Transverse colon (tissue), 4 donors: ENCODE measurements at regions not wholly inside any gene's neighbourhood (a gene's known extent, or its start where the extent isn't known, plus 50 kb on each side); places are given as distances from the start of the nearest gene placed in this dataset.

Experiments used
- DNase-seq: peaks from one replicate; pipeline ENCODE4 v3.0.0-alpha.2; 2019
- H3K27ac ChIP-seq, 4 donors: fragments of 200-600 bp; sonication (generic); 2 replicates each; pipeline ENCODE4 v1.5.1; 2016 to 2018; ENCODE audit warnings: inconsistent platforms in 4 of 4
- H3K27me3 ChIP-seq: fragments of 200-600 bp; sonication (generic); 2 replicates; pipeline ENCODE4 v1.5.1; 2017; ENCODE audit warnings: inconsistent platforms
- H3K36me3 ChIP-seq, 4 donors: fragments of 200-600 bp; sonication (generic); 2 replicates each; pipeline ENCODE4 v1.5.1; 2017 to 2019; ENCODE audit warnings: inconsistent platforms in 4 of 4
- H3K4me1 ChIP-seq, 4 donors: fragments of 200-600 bp; sonication (generic); 2 replicates each; pipeline ENCODE4 v1.5.1; 2017 to 2020; ENCODE audit warnings: inconsistent platforms in 4 of 4
- H3K4me3 ChIP-seq, 4 donors: fragments of 200-600 bp; sonication (generic); 1 replicate in 1 of 4; 2 replicates in 3 of 4; pipeline versions ENCODE4 v1.5.1 to v1.6.1; 2017 to 2019; ENCODE audit warnings: inconsistent platforms in 4 of 4
- H3K9me3 ChIP-seq, 2 donors: fragments of 200-600 bp; sonication (generic); 2 replicates each; pipeline ENCODE4 v1.5.1; 2017 to 2019; ENCODE audit warnings: inconsistent platforms in 2 of 2
- EP300 ChIP-seq: sonication (generic); formaldehyde crosslinking; IDR thresholded peaks from one replicate; pipeline ENCODE4 v1.6.1; 2017; ENCODE audit warnings: antibody characterized with exemption, low read depth
- POLR2A ChIP-seq: fragments of 450-650 bp; IDR thresholded peaks from one replicate; pipeline ENCODE4 v1.6.1; 2016; ENCODE audit warnings: antibody characterized with exemption, mild to moderate bottlenecking, moderate library complexity
- POLR2AphosphoS5 ChIP-seq, 3 donors: sonication (generic); formaldehyde crosslinking; IDR thresholded peaks; one replicate each; pipeline ENCODE4 v1.6.1; 2016; ENCODE audit warnings: antibody characterized with exemption in 3 of 3
- WGBS, 2 donors: methylation state at CpG; one replicate each; pipeline ENCODE4 v1.1.5; 2018; ENCODE audit warnings: low coverage in 1 of 2; 5-methylcytosine and 5-hydroxymethylcytosine counted together
- in situ Hi-C, 4 donors: fragments of 200-750 bp; cut with MboI; loops; one replicate each; pipeline versions ENCODE4 v1.15.0 to v1.15.1; 2017; ENCODE audit warnings: low sequenced_read_pairs in 3 of 4, low pct_ligation_motif_present in 1 of 4, low pct_unique_long_range_greater_than_20kb in 1 of 4
- intact Hi-C: fragments of 100-400 bp; cut with DNase I; formaldehyde crosslinking; loops from one replicate; pipeline ENCODE4 v1.15.1; 2023; ENCODE audit warnings: low total_unique reads
- TF ChIP-seq, protein P1 (sequence below), 5 experiments: fragments of 200-600 bp in 3 of 5; fragments of 450-650 bp in 2 of 5; sonication (generic) in 3 of 5; IDR thresholded peaks; 1 replicate in 2 of 5; 2 replicates in 3 of 5; pipeline ENCODE4 v1.5.1; 2016 to 2017; ENCODE audit warnings: antibody characterized with exemption in 5 of 5, inconsistent platforms in 3 of 5, mild to moderate bottlenecking in 2 of 5, moderate library complexity in 1 of 5

DNA sequence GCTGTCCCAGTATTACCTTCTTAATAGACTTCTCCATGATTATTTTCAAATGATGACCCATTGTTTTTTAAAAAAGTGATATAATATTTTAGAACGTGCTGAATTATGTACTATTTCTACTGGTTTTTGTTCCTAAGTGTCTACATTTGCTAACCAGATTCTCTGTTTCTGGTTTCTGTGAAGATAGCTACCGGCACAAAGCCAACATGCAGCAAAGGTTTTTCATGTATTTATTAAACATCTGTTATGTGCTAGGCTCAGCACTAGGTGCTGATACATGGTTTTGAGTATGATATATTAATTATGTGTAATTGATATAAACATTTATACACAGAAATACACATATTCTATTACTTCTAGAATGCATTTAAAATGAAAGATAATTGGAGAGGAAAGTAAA, 1035.6 kb downstream of the PCDH17 start:
- no peak for DNase-seq
- Histone ChIP-seq H3K36me3 (no peaks in the 10 kb centered on the region), H3K27me3 (no peaks in the 10 kb centered on the region), H3K4me1 (no peaks in the 10 kb centered on the region), H3K27ac (no peak overlapping the region), H3K9me3 (no peaks in the 10 kb centered on the region), H3K4me3 (no peak overlapping the region)
- in situ Hi-C loops (no loop called here), intact Hi-C loops (loop anchor here (5.0 kb wide), 1 partner anchor 475 kb away; no protein-coding TSS in a partner anchor)
- TF ChIP-seq, protein P1, sequence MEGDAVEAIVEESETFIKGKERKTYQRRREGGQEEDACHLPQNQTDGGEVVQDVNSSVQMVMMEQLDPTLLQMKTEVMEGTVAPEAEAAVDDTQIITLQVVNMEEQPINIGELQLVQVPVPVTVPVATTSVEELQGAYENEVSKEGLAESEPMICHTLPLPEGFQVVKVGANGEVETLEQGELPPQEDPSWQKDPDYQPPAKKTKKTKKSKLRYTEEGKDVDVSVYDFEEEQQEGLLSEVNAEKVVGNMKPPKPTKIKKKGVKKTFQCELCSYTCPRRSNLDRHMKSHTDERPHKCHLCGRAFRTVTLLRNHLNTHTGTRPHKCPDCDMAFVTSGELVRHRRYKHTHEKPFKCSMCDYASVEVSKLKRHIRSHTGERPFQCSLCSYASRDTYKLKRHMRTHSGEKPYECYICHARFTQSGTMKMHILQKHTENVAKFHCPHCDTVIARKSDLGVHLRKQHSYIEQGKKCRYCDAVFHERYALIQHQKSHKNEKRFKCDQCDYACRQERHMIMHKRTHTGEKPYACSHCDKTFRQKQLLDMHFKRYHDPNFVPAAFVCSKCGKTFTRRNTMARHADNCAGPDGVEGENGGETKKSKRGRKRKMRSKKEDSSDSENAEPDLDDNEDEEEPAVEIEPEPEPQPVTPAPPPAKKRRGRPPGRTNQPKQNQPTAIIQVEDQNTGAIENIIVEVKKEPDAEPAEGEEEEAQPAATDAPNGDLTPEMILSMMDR (IDR thresholded peaks at IDR 0.05), result no peak
- TF ChIP-seq POLR2AphosphoS5 (IDR thresholded peaks at IDR 0.05), result no peak
- no peak for TF ChIP-seq POLR2A
- no peak for TF ChIP-seq EP300
- WGBS, 2 donors, result 69% methylated on average over 2 of the region's 2 CpGs

DNA sequence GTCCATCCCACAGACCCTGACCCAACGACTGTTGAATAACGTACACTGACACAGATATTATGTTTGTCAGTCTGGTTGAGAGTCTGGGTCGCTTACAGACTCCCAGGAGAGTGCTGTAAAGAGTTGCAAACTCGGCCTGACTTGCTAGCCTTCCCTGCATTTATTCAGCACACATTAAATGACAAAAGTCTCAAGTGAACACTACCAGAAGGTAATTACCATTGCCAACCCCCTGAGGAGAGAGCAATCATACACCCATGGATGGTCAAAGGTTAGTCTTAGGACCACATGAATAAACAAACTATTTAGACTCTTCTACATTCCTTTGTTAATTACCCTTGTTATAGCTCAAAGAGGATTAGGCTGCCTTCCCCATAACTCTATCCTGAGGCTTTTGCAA, 1048.6 kb downstream of the PCDH17 start:
- Histone ChIP-seq H3K27me3 (no peaks in the 10 kb centered on the region), H3K4me3 (no peak overlapping the region), H3K36me3 (no peaks in the 10 kb centered on the region), H3K27ac (no peak overlapping the region), H3K9me3 (no peaks in the 10 kb centered on the region), H3K4me1 (no peaks in the 10 kb centered on the region)
- in situ Hi-C loops, result no loop called here
- WGBS, 2 donors, result 31 to 45% methylated on average over 4 of the region's 4 CpGs
- DNase-seq, result no peak
- TF ChIP-seq POLR2AphosphoS5 (IDR thresholded peaks at IDR 0.05), result no peak
- intact Hi-C loops, result no loop called here

GRCh38 chr13:58682616-58683015, 1051.1 kb downstream of the PCDH17 start:
- in situ Hi-C loops, result no loop called here

GRCh38 chr13:58687148-58687547, 1055.6 kb downstream of the PCDH17 start:
- in situ Hi-C loops (no loop called here), intact Hi-C loops (no loop called here)

More at GRCh38 chr13:58682616-58683015, 1051.1 kb downstream of the PCDH17 start:
- H3K4me1 ChIP-seq, result no peaks in the 10 kb centered on the region
- no peak overlapping the region for H3K27ac ChIP-seq
- no peaks in the 10 kb centered on the region for H3K36me3 ChIP-seq
- no peaks in the 10 kb centered on the region for H3K9me3 ChIP-seq
- 80 to 81% methylated on average over 2 to 4 of the region's 4 CpGs for WGBS, 2 donors
- no peak for DNase-seq
- TF ChIP-seq EP300 (no peak), POLR2A (no peak), POLR2AphosphoS5 (IDR thresholded peaks at IDR 0.05) (no peak)
- TF ChIP-seq, protein P1 (IDR thresholded peaks at IDR 0.05), result no peak
- H3K4me3 ChIP-seq, result no peak overlapping the region
- intact Hi-C loops, result no loop called here
- H3K27me3 ChIP-seq, result no peaks in the 10 kb centered on the region

GRCh38 chr13:58698531-58698930, 1067.0 kb downstream of the PCDH17 start:
- no peaks in the 10 kb centered on the region for H3K27me3 ChIP-seq
- intact Hi-C loops, result no loop called here
- no peak for TF ChIP-seq POLR2AphosphoS5 (IDR thresholded peaks at IDR 0.05)
- TF ChIP-seq POLR2A, result no peak
- TF ChIP-seq, protein P1 (IDR thresholded peaks at IDR 0.05), result no peak
- TF ChIP-seq EP300, result no peak
- H3K9me3 ChIP-seq, result no peaks in the 10 kb centered on the region
- no peak overlapping the region for H3K4me3 ChIP-seq
- H3K36me3 ChIP-seq, result no peaks in the 10 kb centered on the region
- in situ Hi-C loops, result no loop called here
- DNase-seq, result no peak
- H3K4me1 ChIP-seq, result no peaks in the 10 kb centered on the region
- H3K27ac ChIP-seq, result no peak overlapping the region

More at GRCh38 chr13:58687148-58687547, 1055.6 kb downstream of the PCDH17 start:
- no peaks in the 10 kb centered on the region for H3K4me1 ChIP-seq
- H3K4me3 ChIP-seq, result no peak overlapping the region
- TF ChIP-seq POLR2A (no peak), EP300 (no peak), POLR2AphosphoS5 (IDR thresholded peaks at IDR 0.05) (no peak)
- TF ChIP-seq, protein P1 (IDR thresholded peaks at IDR 0.05), result no peak
- no peak for DNase-seq
- no peak overlapping the region for H3K27ac ChIP-seq
- whole genome bisulfite sequencing, 2 donors, result 62 to 74% methylated on average over 2 of the region's 2 CpGs
- H3K27me3 ChIP-seq, result no peaks in the 10 kb centered on the region
- no peaks in the 10 kb centered on the region for H3K36me3 ChIP-seq
- no peaks in the 10 kb centered on the region for H3K9me3 ChIP-seq
